ENCODE measurements at regions not wholly inside any gene's neighbourhood (a gene's known extent, or its start where the extent isn't known, plus 50 kb on each side); places are given as distances from the start of the nearest gene placed in this dataset.

GRCh38 chr6:139744891-139745290, 370.4 kb upstream of the CITED2 start:
- no peak for TF ChIP-seq CTCF (IDR thresholded peaks at IDR 0.05; ENCODE audit: borderline replicate concordance)
- H3K9me3 ChIP-seq (replicated peaks) = no peaks in the 10 kb centered on the region
- H3K4me3 ChIP-seq = no peak overlapping the region
- H3K4me1 ChIP-seq = peaks cover 12% of the 10 kb centered on the region
- no peaks in the 10 kb centered on the region for H3K36me3 ChIP-seq
- H3K27ac ChIP-seq (replicated peaks) = no peak overlapping the region
- no peak for DNase-seq
- intact Hi-C loops (cut with micrococcal nuclease) = no loop called here
- no peaks in the 10 kb centered on the region for H3K27me3 ChIP-seq (ENCODE audit: low read depth)

DNA sequence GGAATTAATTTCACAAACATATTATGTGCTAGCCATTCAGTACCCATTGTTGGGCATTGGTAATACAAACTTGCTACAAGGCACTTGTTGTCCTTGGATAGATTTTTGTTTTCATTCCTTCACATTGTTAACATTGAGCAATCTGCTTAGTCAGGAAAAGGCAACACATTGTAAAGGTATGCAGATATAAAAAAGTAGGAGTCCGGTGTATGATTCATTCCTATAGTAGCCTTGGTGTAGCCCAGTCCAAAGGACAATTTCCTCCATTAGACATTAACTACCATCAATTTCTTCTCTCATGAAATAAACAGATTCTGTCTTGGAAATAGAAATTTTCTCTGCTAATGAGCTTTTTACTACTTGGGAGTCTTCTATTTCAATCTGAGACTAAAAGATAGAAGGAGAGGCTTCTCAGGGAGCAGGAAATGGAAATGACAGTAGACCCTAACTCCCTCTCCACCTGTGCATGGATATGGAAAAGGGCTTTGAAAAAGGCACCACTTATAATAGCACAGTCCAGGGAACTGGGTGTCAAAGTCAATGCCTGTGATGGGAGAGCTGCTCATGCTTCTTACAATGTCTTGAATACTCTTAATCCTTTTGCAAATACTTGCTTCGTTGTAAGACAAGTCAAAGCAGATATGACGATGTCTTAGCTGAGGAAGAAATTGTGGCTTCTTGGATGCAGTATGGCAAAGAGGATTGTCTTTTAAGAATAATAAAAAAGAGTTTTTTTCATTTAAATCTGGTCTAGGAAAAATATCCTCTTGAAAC, 369.4 kb upstream of the CITED2 start:
- Histone ChIP-seq H3K36me3 (no peaks in the 10 kb centered on the region), H3K4me1 (peaks cover 8% of the 10 kb centered on the region), H3K27me3 (ENCODE audit: low read depth) (no peaks in the 10 kb centered on the region), H3K9me3 (replicated peaks) (no peaks in the 10 kb centered on the region), H3K27ac (replicated peaks) (no peak overlapping the region), H3K4me3 (no peak overlapping the region)
- intact Hi-C loops (cut with micrococcal nuclease) = no loop called here
- no peak for TF ChIP-seq CTCF (IDR thresholded peaks at IDR 0.05; ENCODE audit: borderline replicate concordance)
- no peak for DNase-seq

GRCh38 chr6:139742671-139743070, 368.2 kb upstream of the CITED2 start:
- Histone ChIP-seq H3K36me3 (no peaks in the 10 kb centered on the region), H3K4me1 (no peaks in the 10 kb centered on the region), H3K27ac (replicated peaks) (no peak overlapping the region), H3K9me3 (replicated peaks) (no peaks in the 10 kb centered on the region), H3K27me3 (ENCODE audit: low read depth) (no peaks in the 10 kb centered on the region), H3K4me3 (no peak overlapping the region)
- intact Hi-C loops (cut with micrococcal nuclease) = no loop called here
- TF ChIP-seq CTCF (IDR thresholded peaks at IDR 0.05; ENCODE audit: borderline replicate concordance) = no peak
- DNase-seq = no peak

DNA sequence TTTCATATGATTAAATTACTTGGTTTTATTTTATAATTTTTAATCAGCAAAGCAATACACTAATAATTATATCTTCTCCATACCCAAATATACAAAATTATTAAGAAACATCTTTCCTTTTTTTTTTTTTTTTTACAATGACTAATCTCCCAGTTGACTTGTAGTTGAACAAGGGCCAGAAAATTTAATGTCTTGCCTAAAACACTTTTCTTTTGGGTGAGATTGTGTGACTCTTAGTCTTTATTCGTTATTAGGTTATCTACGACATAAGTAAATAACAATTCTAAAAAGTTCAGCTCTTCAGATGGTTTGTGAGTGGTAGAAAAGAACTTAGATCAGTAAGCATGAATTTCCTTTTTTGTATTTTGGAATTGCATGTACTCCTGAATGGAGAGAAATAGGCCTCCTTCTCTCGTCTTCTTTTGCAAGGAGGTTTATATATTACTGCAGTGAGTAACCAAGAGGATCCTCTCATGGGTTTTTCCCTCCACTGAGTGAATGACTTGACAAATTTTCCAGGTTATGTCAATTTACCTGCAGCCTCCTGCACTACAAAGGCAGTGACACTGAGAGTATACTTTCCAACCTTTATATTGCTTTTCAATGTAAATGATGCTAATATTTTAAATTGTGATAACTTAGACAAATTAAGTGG, 364.5 kb upstream of the CITED2 start:
- no peaks in the 10 kb centered on the region for H3K36me3 ChIP-seq
- H3K4me3 ChIP-seq = no peak overlapping the region
- no peak for TF ChIP-seq CTCF (IDR thresholded peaks at IDR 0.05; ENCODE audit: borderline replicate concordance)
- H3K27ac ChIP-seq (replicated peaks) = no peak overlapping the region
- intact Hi-C loops (cut with micrococcal nuclease) = no loop called here
- H3K9me3 ChIP-seq (replicated peaks) = no peaks in the 10 kb centered on the region
- no peaks in the 10 kb centered on the region for H3K27me3 ChIP-seq (ENCODE audit: low read depth)
- no peaks in the 10 kb centered on the region for H3K4me1 ChIP-seq
- no peak for DNase-seq

- intact Hi-C loops (cut with micrococcal nuclease) = no loop called here
- no peaks in the 10 kb centered on the region for H3K36me3 ChIP-seq
Observed at GRCh38 chr6:139736325-139736906, 362.0 kb upstream of the CITED2 start.

More at GRCh38 chr6:139736325-139736906, 362.0 kb upstream of the CITED2 start:
- Histone ChIP-seq H3K9me3 (replicated peaks) (no peaks in the 10 kb centered on the region), H3K27me3 (ENCODE audit: low read depth) (no peaks in the 10 kb centered on the region), H3K27ac (replicated peaks) (no peak overlapping the region), H3K4me3 (no peak overlapping the region), H3K4me1 (no peaks in the 10 kb centered on the region)
- TF ChIP-seq CTCF (IDR thresholded peaks at IDR 0.05; ENCODE audit: borderline replicate concordance) = no peak
- no peak for DNase-seq
